H9 (cell line): ENCODE measurements at regions not wholly inside any gene's neighbourhood (a gene's known extent, or its start where the extent isn't known, plus 50 kb on each side); places are given as distances from the start of the nearest gene placed in this dataset.

Experiments
- DNase-seq: peaks from one replicate; pipeline ENCODE4 v3.0.0-alpha.2; 2017
- H2AFZ ChIP-seq: one replicate; pipeline ENCODE4 v1.6.1; 2013; ENCODE audit warnings: mild to moderate bottlenecking, low read length, control low read depth, moderate library complexity
- H2AK5ac ChIP-seq: 2 replicates; pipeline ENCODE4 v1.6.1; 2013; ENCODE audit warnings: low read length, control low read depth, mixed read lengths; ENCODE audit not compliant: insufficient read length
- H2BK120ac ChIP-seq: one replicate; pipeline ENCODE4 v1.6.1; 2013; ENCODE audit warnings: low read depth, mild to moderate bottlenecking, low read length, control low read depth, inconsistent platforms; ENCODE audit not compliant: poor library complexity, severe bottlenecking
- H2BK12ac ChIP-seq: 2 replicates; pipeline ENCODE4 v1.6.1; 2013; ENCODE audit warnings: low read length, control low read depth, mixed read lengths, low read depth; ENCODE audit not compliant: insufficient read length
- H2BK15ac ChIP-seq: 2 replicates; pipeline ENCODE4 v1.6.1; 2013; ENCODE audit warnings: low read depth, low read length, control low read depth
- H2BK20ac ChIP-seq: one replicate; pipeline ENCODE4 v1.6.1; 2013; ENCODE audit warnings: low read depth, mild to moderate bottlenecking, low read length, control low read depth, inconsistent platforms; ENCODE audit not compliant: poor library complexity, severe bottlenecking
- H2BK5ac ChIP-seq: 2 replicates; pipeline ENCODE4 v1.6.1; 2013; ENCODE audit warnings: low read length, control low read depth, mixed read lengths; ENCODE audit not compliant: insufficient read length
- H3K14ac ChIP-seq: 2 replicates; pipeline ENCODE4 v1.6.1; 2013; ENCODE audit warnings: low read length, control low read depth; ENCODE audit not compliant: insufficient read depth
- H3K18ac ChIP-seq: 2 replicates; pipeline ENCODE4 v1.6.1; 2013; ENCODE audit warnings: low read depth, mild to moderate bottlenecking, mixed read lengths, low read length, control low read depth; ENCODE audit not compliant: insufficient read length
- H3K23ac ChIP-seq: 2 replicates; pipeline ENCODE4 v1.6.1; 2013; ENCODE audit warnings: low read length, control low read depth, mixed read lengths, low read depth; ENCODE audit not compliant: insufficient read length
- H3K23me2 ChIP-seq: 2 replicates; pipeline ENCODE4 v1.6.1; 2013; ENCODE audit warnings: low read depth, mild to moderate bottlenecking, mixed read lengths, low read length, control low read depth; ENCODE audit not compliant: insufficient read length, poor library complexity, severe bottlenecking
- H3K27ac ChIP-seq: 2 replicates; pipeline ENCODE4 v1.5.1; 2013; ENCODE audit warnings: low read length, control low read depth, mixed read lengths, low read depth; ENCODE audit not compliant: insufficient read length
- H3K27me3 ChIP-seq: 2 replicates; pipeline ENCODE4 v1.6.1; 2013; ENCODE audit warnings: low read length, control low read depth, inconsistent platforms; ENCODE audit not compliant: insufficient read depth
- H3K4ac ChIP-seq: 2 replicates; pipeline ENCODE4 v1.6.1; 2013; ENCODE audit warnings: low read depth, mild to moderate bottlenecking, control low read depth, inconsistent platforms, low read length, moderate library complexity
- H3K4me1 ChIP-seq: 2 replicates; pipeline ENCODE4 v1.6.1; 2013; ENCODE audit warnings: low read length, control low read depth, inconsistent platforms; ENCODE audit not compliant: insufficient read depth
- H3K4me2 ChIP-seq: 2 replicates; pipeline ENCODE4 v1.6.1; 2013; ENCODE audit warnings: low read length, control low read depth, mixed read lengths; ENCODE audit not compliant: insufficient read length, insufficient read depth
- H3K56ac ChIP-seq: 2 replicates; pipeline ENCODE4 v1.6.1; 2013; ENCODE audit warnings: low read depth, mild to moderate bottlenecking, mixed read lengths, low read length, control low read depth; ENCODE audit not compliant: insufficient read length
- H3K79me1 ChIP-seq: 2 replicates; pipeline ENCODE4 v1.6.1; 2013; ENCODE audit warnings: low read depth, mild to moderate bottlenecking, moderate library complexity, low read length, control low read depth, inconsistent platforms; ENCODE audit not compliant: insufficient read depth, poor library complexity, severe bottlenecking
- H3K79me2 ChIP-seq: 2 replicates; pipeline ENCODE4 v1.6.1; 2013; ENCODE audit warnings: low read length, control low read depth, inconsistent platforms; ENCODE audit not compliant: insufficient read depth
- H3K9ac ChIP-seq: 2 replicates; pipeline ENCODE4 v1.6.1; 2013; ENCODE audit warnings: low read length, control low read depth, mixed read lengths; ENCODE audit not compliant: insufficient read length; ENCODE audit errors: extremely low read depth
- H3K9me3 ChIP-seq: one replicate; pipeline ENCODE4 v1.6.1; 2013; ENCODE audit warnings: low read depth, low read length, inconsistent platforms; ENCODE audit not compliant: control insufficient read depth
- H3T11ph ChIP-seq: one replicate; pipeline ENCODE4 v1.6.1; 2013; ENCODE audit warnings: mild to moderate bottlenecking, low read length, control low read depth, inconsistent platforms
- H4K20me1 ChIP-seq: one replicate; pipeline ENCODE4 v1.6.1; 2013; ENCODE audit not compliant: control insufficient read depth, insufficient read length, insufficient read depth
- H4K5ac ChIP-seq: 2 replicates; pipeline ENCODE4 v1.6.1; 2013; ENCODE audit warnings: low read depth, mild to moderate bottlenecking, mixed read lengths, low read length, control low read depth; ENCODE audit not compliant: insufficient read length
- H4K8ac ChIP-seq: replicated peaks from 2 replicates; pipeline ENCODE4 v1.6.1; 2013; ENCODE audit warnings: low read length, control low read depth, mixed read lengths, low read depth; ENCODE audit not compliant: insufficient read length
- H4K91ac ChIP-seq: 2 replicates; pipeline ENCODE4 v1.6.1; 2013; ENCODE audit warnings: low read depth, mild to moderate bottlenecking, moderate library complexity, mixed read lengths, low read length, control low read depth; ENCODE audit not compliant: insufficient read length
- H3K27ac Mint-ChIP-seq, 3 experiments: 2 replicates in 2 of 3; 3 replicates in 1 of 3; pipeline ENCODE4 v1.8.0; 2020 to 2021; ENCODE audit warnings: mixed read lengths in 3 of 3, mild to moderate bottlenecking in 1 of 3, moderate library complexity in 1 of 3
- H3K27me3 Mint-ChIP-seq: 2 replicates; pipeline ENCODE4 v1.8.0; 2021; ENCODE audit warnings: low read depth, mild to moderate bottlenecking, moderate library complexity, mixed read lengths
- H3K36me3 Mint-ChIP-seq, 3 experiments: 2 replicates in 2 of 3; 3 replicates in 1 of 3; pipeline ENCODE4 v1.8.0; 2020 to 2021; ENCODE audit warnings: low read depth in 3 of 3, mixed read lengths in 3 of 3; ENCODE audit not compliant: insufficient read depth in 1 of 3
- H3K4me1 Mint-ChIP-seq, 2 experiments: 2 replicates each; pipeline ENCODE4 v1.8.0; 2020; ENCODE audit warnings: mixed read lengths in 2 of 2
- H3K4me3 Mint-ChIP-seq, 2 experiments: 2 replicates in 1 of 2; 3 replicates in 1 of 2; pipeline ENCODE4 v1.8.0; 2020 to 2021; ENCODE audit warnings: mild to moderate bottlenecking in 2 of 2, mixed read lengths in 2 of 2, moderate library complexity in 1 of 2
- H3K9me3 Mint-ChIP-seq, 2 experiments: 2 replicates in 1 of 2; 3 replicates in 1 of 2; pipeline ENCODE4 v1.8.0; 2020; ENCODE audit warnings: mild to moderate bottlenecking in 2 of 2, mixed read lengths in 2 of 2, moderate library complexity in 1 of 2
- WGBS: extraction: QIAGEN DNeasy Blood & Tissue Kit; methylation state at CpG from one replicate; pipeline ENCODE4 v1.1.7; 2013; ENCODE audit warnings: missing lambda C conversion rate, low lambda C conversion rate, mixed read lengths; ENCODE audit not compliant: insufficient read length; ENCODE audit errors: extremely low coverage; 5-methylcytosine and 5-hydroxymethylcytosine counted together
- TF ChIP-seq, protein P1 (sequence below): fragments of 200-600 bp; sonication (generic); conservative IDR thresholded peaks from 3 replicates; pipeline ENCODE4 v1.8.0; 2021; ENCODE audit warnings: antibody characterized with exemption, mild to moderate bottlenecking

DNA sequence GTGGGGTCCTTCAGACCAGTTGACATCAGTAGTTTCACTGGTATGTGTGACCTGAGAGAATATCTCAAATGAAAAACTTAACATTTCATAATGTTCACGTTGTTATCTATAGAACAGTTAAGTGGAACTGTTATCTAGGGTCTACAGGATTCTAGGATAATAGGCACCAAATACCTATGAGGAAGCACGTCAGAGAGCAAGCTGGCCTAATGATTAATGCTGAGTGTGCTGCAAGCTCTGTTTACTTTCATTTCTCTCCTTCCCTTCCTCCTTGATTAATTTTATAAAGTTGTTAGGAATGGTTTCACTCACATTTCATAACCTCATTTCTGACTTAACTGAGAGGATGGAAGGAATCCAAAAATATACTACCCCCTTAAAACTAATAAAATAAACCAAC, 362.5 kb upstream of the ZNF717 start:
- Histone ChIP-seq H3K79me2 (no peaks in the 10 kb centered on the region), H3K23me2 (no peaks in the 10 kb centered on the region), H3K14ac (no peak overlapping the region), H3K4me1 (no peaks in the 10 kb centered on the region), H3K4ac (no peak overlapping the region), H2BK120ac (no peak overlapping the region), H3K56ac (no peak overlapping the region), H3K27ac (no peak overlapping the region), H3K9ac (no peak overlapping the region), H2BK15ac (no peak overlapping the region), H3K18ac (no peak overlapping the region), H4K20me1 (no peaks in the 10 kb centered on the region), H4K8ac (no peak overlapping the region), H2BK20ac (no peak overlapping the region), H3K4me2 (no peak overlapping the region), H3K9me3 (no peaks in the 10 kb centered on the region), H2BK5ac (no peak overlapping the region), H3T11ph (no peak overlapping the region), H2BK12ac (no peak overlapping the region), H4K5ac (no peak overlapping the region), H3K27me3 (no peaks in the 10 kb centered on the region), H3K79me1 (no peaks in the 10 kb centered on the region), H2AK5ac (no peak overlapping the region), H3K23ac (no peak overlapping the region), H2AFZ (no peak overlapping the region), H4K91ac (no peak overlapping the region)
- H3K27ac Mint-ChIP-seq = no peak overlapping the region
- WGBS = no CpG with 5 or more reads among the region's 2 CpGs
- H3K36me3 Mint-ChIP-seq = no peaks in the 10 kb centered on the region; a peak in 1 of 7 replicates
- H3K9me3 Mint-ChIP-seq = peaks cover 3 to 5% of the 10 kb centered on the region in 2 experiments; a peak in 4 of 5 replicates
- no peaks in the 10 kb centered on the region for H3K27me3 Mint-ChIP-seq
- H3K4me1 Mint-ChIP-seq = peaks cover 7 to 9% of the 10 kb centered on the region in 2 experiments
- TF ChIP-seq, protein P1, sequence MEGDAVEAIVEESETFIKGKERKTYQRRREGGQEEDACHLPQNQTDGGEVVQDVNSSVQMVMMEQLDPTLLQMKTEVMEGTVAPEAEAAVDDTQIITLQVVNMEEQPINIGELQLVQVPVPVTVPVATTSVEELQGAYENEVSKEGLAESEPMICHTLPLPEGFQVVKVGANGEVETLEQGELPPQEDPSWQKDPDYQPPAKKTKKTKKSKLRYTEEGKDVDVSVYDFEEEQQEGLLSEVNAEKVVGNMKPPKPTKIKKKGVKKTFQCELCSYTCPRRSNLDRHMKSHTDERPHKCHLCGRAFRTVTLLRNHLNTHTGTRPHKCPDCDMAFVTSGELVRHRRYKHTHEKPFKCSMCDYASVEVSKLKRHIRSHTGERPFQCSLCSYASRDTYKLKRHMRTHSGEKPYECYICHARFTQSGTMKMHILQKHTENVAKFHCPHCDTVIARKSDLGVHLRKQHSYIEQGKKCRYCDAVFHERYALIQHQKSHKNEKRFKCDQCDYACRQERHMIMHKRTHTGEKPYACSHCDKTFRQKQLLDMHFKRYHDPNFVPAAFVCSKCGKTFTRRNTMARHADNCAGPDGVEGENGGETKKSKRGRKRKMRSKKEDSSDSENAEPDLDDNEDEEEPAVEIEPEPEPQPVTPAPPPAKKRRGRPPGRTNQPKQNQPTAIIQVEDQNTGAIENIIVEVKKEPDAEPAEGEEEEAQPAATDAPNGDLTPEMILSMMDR = no peak
- no peak overlapping the region for H3K4me3 Mint-ChIP-seq
- no peak for DNase-seq
